ENCODE measurements at regions not wholly inside any gene's neighbourhood (a gene's known extent, or its start where the extent isn't known, plus 50 kb on each side); places are given as distances from the start of the nearest gene placed in this dataset.

DNA sequence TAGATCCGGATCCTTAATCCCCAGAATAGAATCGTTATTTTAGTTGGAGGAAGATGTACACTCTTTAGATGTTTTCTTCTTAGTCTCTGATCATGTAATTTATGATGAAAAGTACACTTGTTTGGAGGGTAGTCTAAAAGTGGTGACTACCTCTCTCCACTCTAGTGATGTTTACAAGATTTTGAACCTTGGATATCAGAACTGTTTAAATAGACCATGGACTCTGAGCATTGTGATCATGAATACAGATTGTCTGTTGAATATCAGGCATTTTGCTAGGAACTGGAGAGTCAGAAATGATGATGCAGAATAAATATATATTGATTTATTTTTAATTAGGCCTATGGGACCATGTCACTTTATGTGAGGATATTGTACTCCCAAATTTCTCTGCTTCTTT lies 706.3 kb upstream of the WWC1 start:
- Histone ChIP-seq H3K4me3 (ENCODE audit: low read length in 2 of 2) (no peak overlapping the region), H3K36me3 (ENCODE audit: control insufficient read depth in 2 of 2, insufficient read depth in 2 of 2, low read length in 2 of 2) (no peaks in the 10 kb centered on the region), H3K4me1 (ENCODE audit: control insufficient read depth in 2 of 2, insufficient read depth in 2 of 2, low read length in 2 of 2) (no peaks in the 10 kb centered on the region), H3K27me3 (ENCODE audit: control insufficient read depth in 2 of 2, insufficient read depth in 2 of 2, low read length in 2 of 2) (no peaks in the 10 kb centered on the region), H3K27ac (ENCODE audit: low read depth in 2 of 2, low read length in 2 of 2) (no peak overlapping the region), H3K9ac (ENCODE audit: low read depth in 1 of 2, low read length in 2 of 2) (no peak overlapping the region), H3K9me3 (ENCODE audit: control insufficient read depth in 2 of 2, low read length in 2 of 2) (no peaks in the 10 kb centered on the region)

- Histone ChIP-seq H3K27me3 (ENCODE audit: control insufficient read depth in 2 of 2, insufficient read depth in 2 of 2, low read length in 2 of 2) (no peaks in the 10 kb centered on the region), H3K9ac (ENCODE audit: low read depth in 1 of 2, low read length in 2 of 2) (no peak overlapping the region), H3K9me3 (ENCODE audit: control insufficient read depth in 2 of 2, low read length in 2 of 2) (no peaks in the 10 kb centered on the region), H3K27ac (ENCODE audit: low read depth in 2 of 2, low read length in 2 of 2) (no peak overlapping the region), H3K4me1 (ENCODE audit: control insufficient read depth in 2 of 2, insufficient read depth in 2 of 2, low read length in 2 of 2) (no peaks in the 10 kb centered on the region), H3K4me3 (ENCODE audit: low read length in 2 of 2) (no peak overlapping the region), H3K36me3 (ENCODE audit: control insufficient read depth in 2 of 2, insufficient read depth in 2 of 2, low read length in 2 of 2) (no peaks in the 10 kb centered on the region)
These were observed 703.5 kb upstream of the WWC1 start for GRCh38 chr5:167587772-167588437.

DNA sequence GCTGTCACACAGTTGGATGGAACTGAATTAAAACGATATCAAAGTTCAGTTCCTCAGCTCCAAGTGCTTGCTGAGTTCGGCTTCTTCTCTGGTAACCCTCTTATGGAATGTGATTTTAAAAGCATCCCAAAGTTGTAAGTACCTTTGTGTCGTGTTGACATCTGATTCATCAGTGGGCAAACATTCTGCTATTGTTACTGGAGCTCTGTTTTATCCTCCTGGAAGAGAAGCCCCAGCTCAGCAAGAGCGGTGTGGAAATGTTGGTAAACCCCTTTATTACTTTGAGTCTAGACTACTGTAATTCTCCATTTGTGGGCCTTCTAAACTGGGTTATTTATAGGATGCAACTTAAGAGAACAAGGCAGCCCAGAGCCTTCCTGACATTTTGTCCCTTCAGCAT lies 699.3 kb upstream of the WWC1 start:
- H3K27ac ChIP-seq (ENCODE audit: low read depth in 2 of 2, low read length in 2 of 2) = no peak overlapping the region
- no peaks in the 10 kb centered on the region for H3K36me3 ChIP-seq (ENCODE audit: control insufficient read depth in 2 of 2, insufficient read depth in 2 of 2, low read length in 2 of 2)
- H3K4me1 ChIP-seq (ENCODE audit: control insufficient read depth in 2 of 2, insufficient read depth in 2 of 2, low read length in 2 of 2) = no peaks in the 10 kb centered on the region
- H3K4me3 ChIP-seq (ENCODE audit: low read length in 2 of 2) = no peak overlapping the region
- no peaks in the 10 kb centered on the region for H3K27me3 ChIP-seq (ENCODE audit: control insufficient read depth in 2 of 2, insufficient read depth in 2 of 2, low read length in 2 of 2)
- no peak overlapping the region for H3K9ac ChIP-seq (ENCODE audit: low read depth in 1 of 2, low read length in 2 of 2)
- no peaks in the 10 kb centered on the region for H3K9me3 ChIP-seq (ENCODE audit: control insufficient read depth in 2 of 2, low read length in 2 of 2)

GRCh38 chr5:167593329-167594060 lies 698.0 kb upstream of the WWC1 start:
- Histone ChIP-seq H3K27ac (ENCODE audit: low read depth in 2 of 2, low read length in 2 of 2) (no peak overlapping the region), H3K4me1 (ENCODE audit: control insufficient read depth in 2 of 2, insufficient read depth in 2 of 2, low read length in 2 of 2) (no peaks in the 10 kb centered on the region)

GRCh38 chr5:167594061-167594435 lies 697.4 kb upstream of the WWC1 start:
- Histone ChIP-seq H3K4me1 (ENCODE audit: control insufficient read depth in 2 of 2, insufficient read depth in 2 of 2, low read length in 2 of 2) (no peaks in the 10 kb centered on the region), H3K27ac (ENCODE audit: low read depth in 2 of 2, low read length in 2 of 2) (no peak overlapping the region), H3K27me3 (ENCODE audit: control insufficient read depth in 2 of 2, insufficient read depth in 2 of 2, low read length in 2 of 2) (no peaks in the 10 kb centered on the region), H3K9me3 (ENCODE audit: control insufficient read depth in 2 of 2, low read length in 2 of 2) (no peaks in the 10 kb centered on the region), H3K4me3 (ENCODE audit: low read length in 2 of 2) (no peak overlapping the region), H3K9ac (ENCODE audit: low read depth in 1 of 2, low read length in 2 of 2) (no peak overlapping the region), H3K36me3 (ENCODE audit: control insufficient read depth in 2 of 2, insufficient read depth in 2 of 2, low read length in 2 of 2) (no peaks in the 10 kb centered on the region)

More at GRCh38 chr5:167593329-167594060, 698.0 kb upstream of the WWC1 start:
- H3K9ac ChIP-seq (ENCODE audit: low read depth in 1 of 2, low read length in 2 of 2) = no peak overlapping the region
- H3K27me3 ChIP-seq (ENCODE audit: control insufficient read depth in 2 of 2, insufficient read depth in 2 of 2, low read length in 2 of 2) = no peaks in the 10 kb centered on the region
- no peaks in the 10 kb centered on the region for H3K36me3 ChIP-seq (ENCODE audit: control insufficient read depth in 2 of 2, insufficient read depth in 2 of 2, low read length in 2 of 2)
- no peaks in the 10 kb centered on the region for H3K9me3 ChIP-seq (ENCODE audit: control insufficient read depth in 2 of 2, low read length in 2 of 2)
- H3K4me3 ChIP-seq (ENCODE audit: low read length in 2 of 2) = no peak overlapping the region

- H3K9me3 ChIP-seq (ENCODE audit: control insufficient read depth in 2 of 2, low read length in 2 of 2) = no peaks in the 10 kb centered on the region
- no peaks in the 10 kb centered on the region for H3K4me1 ChIP-seq (ENCODE audit: control insufficient read depth in 2 of 2, insufficient read depth in 2 of 2, low read length in 2 of 2)
- H3K27ac ChIP-seq (ENCODE audit: low read depth in 2 of 2, low read length in 2 of 2) = no peak overlapping the region
- H3K9ac ChIP-seq (ENCODE audit: low read depth in 1 of 2, low read length in 2 of 2) = no peak overlapping the region
- no peaks in the 10 kb centered on the region for H3K36me3 ChIP-seq (ENCODE audit: control insufficient read depth in 2 of 2, insufficient read depth in 2 of 2, low read length in 2 of 2)
- no peaks in the 10 kb centered on the region for H3K27me3 ChIP-seq (ENCODE audit: control insufficient read depth in 2 of 2, insufficient read depth in 2 of 2, low read length in 2 of 2)
- no peak overlapping the region for H3K4me3 ChIP-seq (ENCODE audit: low read length in 2 of 2)
These were observed 696.7 kb upstream of the WWC1 start for GRCh38 chr5:167594750-167595149.

DNA sequence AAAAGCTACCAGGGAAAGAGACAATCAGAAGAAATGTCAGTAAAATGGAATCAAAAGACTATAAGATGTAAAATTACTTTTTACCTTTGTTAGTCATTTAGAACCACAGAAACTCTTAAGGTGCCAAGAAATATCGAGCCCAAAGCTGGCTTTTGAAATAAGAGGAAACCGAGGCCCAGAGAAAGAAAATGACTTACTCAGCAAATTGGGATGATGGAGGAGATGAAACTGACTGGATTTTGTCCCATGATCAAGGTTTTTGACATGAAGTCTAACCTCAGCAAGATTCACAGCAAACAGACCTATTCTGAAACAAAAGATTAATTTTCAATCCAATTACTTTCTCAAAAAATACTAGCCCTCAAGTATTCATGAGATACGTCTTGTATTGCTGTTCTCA lies 696.2 kb upstream of the WWC1 start:
- Histone ChIP-seq H3K27me3 (ENCODE audit: control insufficient read depth in 2 of 2, insufficient read depth in 2 of 2, low read length in 2 of 2) (no peaks in the 10 kb centered on the region), H3K9me3 (ENCODE audit: control insufficient read depth in 2 of 2, low read length in 2 of 2) (no peaks in the 10 kb centered on the region), H3K27ac (ENCODE audit: low read depth in 2 of 2, low read length in 2 of 2) (no peak overlapping the region), H3K4me1 (ENCODE audit: control insufficient read depth in 2 of 2, insufficient read depth in 2 of 2, low read length in 2 of 2) (no peaks in the 10 kb centered on the region), H3K4me3 (ENCODE audit: low read length in 2 of 2) (no peak overlapping the region), H3K36me3 (ENCODE audit: control insufficient read depth in 2 of 2, insufficient read depth in 2 of 2, low read length in 2 of 2) (no peaks in the 10 kb centered on the region), H3K9ac (ENCODE audit: low read depth in 1 of 2, low read length in 2 of 2) (no peak overlapping the region)

DNA sequence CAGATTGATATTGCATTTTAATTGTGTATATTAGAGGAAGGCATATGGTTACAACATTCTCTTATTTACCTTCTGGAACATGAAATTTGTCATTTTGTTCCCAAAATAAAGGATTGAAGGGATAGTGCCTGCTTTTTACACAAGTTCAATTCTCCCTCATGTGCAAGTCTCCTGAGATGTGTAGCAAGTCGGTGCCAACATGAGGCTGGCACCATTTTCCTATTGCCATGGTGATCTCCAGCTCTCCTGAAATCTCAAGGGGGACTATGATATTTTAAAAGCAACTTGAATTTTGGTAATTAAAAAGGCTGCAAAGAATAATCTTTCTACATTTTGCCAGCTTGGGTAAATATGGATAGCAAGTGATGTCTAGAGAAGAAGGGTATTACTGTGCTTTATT lies 693.3 kb upstream of the WWC1 start:
- no peaks in the 10 kb centered on the region for H3K36me3 ChIP-seq (ENCODE audit: control insufficient read depth in 2 of 2, insufficient read depth in 2 of 2, low read length in 2 of 2)
- H3K9me3 ChIP-seq (ENCODE audit: control insufficient read depth in 2 of 2, low read length in 2 of 2) = no peaks in the 10 kb centered on the region
- no peak overlapping the region for H3K4me3 ChIP-seq (ENCODE audit: low read length in 2 of 2)
- H3K9ac ChIP-seq (ENCODE audit: low read depth in 1 of 2, low read length in 2 of 2) = no peak overlapping the region
- no peaks in the 10 kb centered on the region for H3K4me1 ChIP-seq (ENCODE audit: control insufficient read depth in 2 of 2, insufficient read depth in 2 of 2, low read length in 2 of 2)
- no peak overlapping the region for H3K27ac ChIP-seq (ENCODE audit: low read depth in 2 of 2, low read length in 2 of 2)
- H3K27me3 ChIP-seq (ENCODE audit: control insufficient read depth in 2 of 2, insufficient read depth in 2 of 2, low read length in 2 of 2) = no peaks in the 10 kb centered on the region

DNA sequence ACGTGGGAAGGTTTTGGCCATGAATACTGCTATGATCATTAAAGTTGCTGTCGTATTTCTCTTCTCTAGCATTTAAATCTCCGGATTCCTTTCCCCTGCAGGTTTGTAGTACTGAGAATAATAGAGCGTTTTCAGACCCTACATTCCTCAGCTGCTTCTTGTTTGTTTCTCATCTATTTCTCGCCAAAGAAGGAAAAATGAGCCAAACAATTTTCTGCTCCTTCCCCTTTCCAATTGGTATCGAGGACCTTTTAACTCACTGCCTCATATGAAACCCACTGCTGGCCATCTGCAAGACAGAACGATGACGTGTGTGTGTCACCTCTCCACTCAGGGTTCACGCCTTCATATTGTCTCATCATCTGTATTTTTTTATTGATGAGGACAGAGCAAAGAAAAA lies 689.4 kb upstream of the WWC1 start:
- Histone ChIP-seq H3K36me3 (ENCODE audit: control insufficient read depth in 2 of 2, insufficient read depth in 2 of 2, low read length in 2 of 2) (no peaks in the 10 kb centered on the region), H3K27ac (ENCODE audit: low read depth in 2 of 2, low read length in 2 of 2) (no peak overlapping the region), H3K27me3 (ENCODE audit: control insufficient read depth in 2 of 2, insufficient read depth in 2 of 2, low read length in 2 of 2) (no peaks in the 10 kb centered on the region), H3K9me3 (ENCODE audit: control insufficient read depth in 2 of 2, low read length in 2 of 2) (no peaks in the 10 kb centered on the region), H3K4me3 (ENCODE audit: low read length in 2 of 2) (no peak overlapping the region), H3K9ac (ENCODE audit: low read depth in 1 of 2, low read length in 2 of 2) (no peak overlapping the region), H3K4me1 (ENCODE audit: control insufficient read depth in 2 of 2, insufficient read depth in 2 of 2, low read length in 2 of 2) (no peaks in the 10 kb centered on the region)

- no peaks in the 10 kb centered on the region for H3K36me3 ChIP-seq (ENCODE audit: control insufficient read depth in 2 of 2, insufficient read depth in 2 of 2, low read length in 2 of 2)
- H3K9me3 ChIP-seq (ENCODE audit: control insufficient read depth in 2 of 2, low read length in 2 of 2) = no peaks in the 10 kb centered on the region
- H3K9ac ChIP-seq (ENCODE audit: low read depth in 1 of 2, low read length in 2 of 2) = no peak overlapping the region
- H3K27me3 ChIP-seq (ENCODE audit: control insufficient read depth in 2 of 2, insufficient read depth in 2 of 2, low read length in 2 of 2) = no peaks in the 10 kb centered on the region
- H3K27ac ChIP-seq (ENCODE audit: low read depth in 2 of 2, low read length in 2 of 2) = no peak overlapping the region
- no peak overlapping the region for H3K4me3 ChIP-seq (ENCODE audit: low read length in 2 of 2)
- no peaks in the 10 kb centered on the region for H3K4me1 ChIP-seq (ENCODE audit: control insufficient read depth in 2 of 2, insufficient read depth in 2 of 2, low read length in 2 of 2)
These were observed 688.3 kb upstream of the WWC1 start for GRCh38 chr5:167603135-167603534.

Measured in mucosa of rectum (tissue), 2 donors.